ENCODE measurements at regions not wholly inside any gene's neighbourhood (a gene's known extent, or its start where the extent isn't known, plus 50 kb on each side); places are given as distances from the start of the nearest gene placed in this dataset.

DNA sequence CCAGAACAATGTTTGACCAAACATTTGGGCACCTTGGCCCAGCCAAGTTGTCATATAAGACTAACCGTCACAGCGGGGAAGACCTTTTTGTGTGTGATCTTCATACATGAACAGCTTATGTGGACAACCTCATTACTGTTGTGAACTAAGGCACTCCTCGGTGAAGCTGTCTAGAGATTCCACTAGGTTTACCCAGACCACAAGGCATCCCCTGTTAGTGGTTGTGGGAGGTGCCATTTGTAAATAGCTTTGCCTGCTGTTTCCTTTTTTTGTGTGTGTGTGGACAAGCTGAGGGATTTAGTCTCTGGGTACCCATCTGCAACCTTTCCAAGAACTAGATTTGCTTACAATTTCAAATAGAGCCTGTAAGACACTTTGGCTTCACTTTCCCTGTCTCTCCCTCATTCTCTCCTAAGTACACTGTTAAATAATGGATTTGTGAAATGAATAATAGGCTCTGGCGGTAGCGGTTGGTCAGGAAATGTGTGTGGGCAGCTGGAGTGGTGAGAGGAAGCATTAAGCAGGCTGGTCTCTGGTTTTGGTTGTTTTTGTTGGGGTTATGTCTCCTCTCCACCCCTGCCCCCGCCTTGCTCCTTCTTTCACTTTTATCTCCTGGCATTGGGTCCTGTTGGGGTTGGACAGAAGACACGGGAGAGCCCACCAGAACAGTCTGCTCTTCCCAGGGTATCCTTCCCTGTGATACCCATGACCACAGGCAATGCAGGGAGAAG, 727.6 kb downstream of the VRK1 start:
- no peak for DNase-seq (ENCODE audit: low spot score)

DNA sequence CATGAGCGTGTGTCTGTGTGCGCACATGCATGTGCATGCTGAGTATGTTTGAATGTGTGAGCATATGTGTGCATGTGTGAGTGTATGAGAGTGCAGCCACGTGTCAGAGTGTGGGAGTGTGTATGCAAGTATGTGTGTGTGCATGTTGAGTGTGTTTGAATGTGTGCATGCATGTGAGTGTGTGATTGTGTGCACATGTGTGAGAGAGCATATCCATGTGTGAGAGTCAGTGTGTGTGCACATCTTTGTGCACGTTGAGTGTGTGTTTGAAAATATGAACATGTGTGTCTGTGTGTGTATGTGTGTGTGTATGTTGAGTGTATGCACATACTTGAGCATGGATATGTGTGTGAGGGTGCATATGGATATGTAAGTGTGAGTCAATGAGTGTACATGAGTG, 730.8 kb downstream of the VRK1 start:
- DNase-seq (ENCODE audit: low spot score): no peak

GRCh38 chr14:97532052-97532451, 734.9 kb downstream of the VRK1 start:
- no peak for DNase-seq (ENCODE audit: low spot score)

DNA sequence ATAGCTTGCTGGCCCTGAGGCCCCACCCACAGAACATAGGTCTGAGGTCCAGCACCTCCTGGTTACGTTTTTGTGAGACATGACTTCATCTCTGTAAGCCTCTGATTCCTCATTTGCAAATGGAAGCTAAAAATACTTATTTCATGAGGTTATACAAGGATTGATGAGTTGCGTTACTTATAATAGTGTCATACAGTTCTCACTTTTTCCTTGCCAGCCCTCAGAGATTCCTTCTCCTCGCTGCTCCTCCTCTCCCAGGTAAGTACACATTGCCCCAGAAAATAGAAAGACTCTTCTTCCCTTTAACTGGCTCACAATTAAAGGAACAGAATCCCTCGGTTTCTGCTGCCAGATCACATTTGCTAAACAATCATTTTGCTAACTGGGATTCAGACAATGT, 739.2 kb downstream of the VRK1 start:
- peak; percentile 73 for DNase-seq (ENCODE audit: low spot score)

- peak; percentile 71 for DNase-seq (ENCODE audit: low spot score)
Observed at GRCh38 chr14:97538749-97539410, 741.7 kb downstream of the VRK1 start.

DNA sequence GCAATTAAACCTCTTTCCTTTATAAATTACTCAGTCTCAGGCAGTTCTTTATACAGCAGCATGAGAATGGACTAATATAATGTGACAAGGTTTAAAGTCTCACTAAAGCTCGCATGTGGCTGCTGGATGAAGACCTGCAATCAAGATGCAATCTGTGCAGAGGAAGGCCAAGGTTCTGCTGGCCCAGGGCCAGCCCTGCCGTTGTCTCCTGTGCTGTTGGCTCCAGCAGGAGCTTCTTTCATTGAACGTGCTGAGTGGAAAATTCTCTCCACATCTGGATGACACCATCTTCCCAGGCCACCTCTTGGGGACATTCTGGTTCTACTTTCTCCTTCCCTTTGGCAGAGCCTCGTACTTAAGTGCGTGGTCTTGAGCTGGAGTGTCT, 742.2 kb downstream of the VRK1 start:
- DNase-seq (ENCODE audit: low spot score): no peak

GRCh38 chr14:97539884-97540283, 742.7 kb downstream of the VRK1 start:
- no peak for DNase-seq (ENCODE audit: low spot score)

DNA sequence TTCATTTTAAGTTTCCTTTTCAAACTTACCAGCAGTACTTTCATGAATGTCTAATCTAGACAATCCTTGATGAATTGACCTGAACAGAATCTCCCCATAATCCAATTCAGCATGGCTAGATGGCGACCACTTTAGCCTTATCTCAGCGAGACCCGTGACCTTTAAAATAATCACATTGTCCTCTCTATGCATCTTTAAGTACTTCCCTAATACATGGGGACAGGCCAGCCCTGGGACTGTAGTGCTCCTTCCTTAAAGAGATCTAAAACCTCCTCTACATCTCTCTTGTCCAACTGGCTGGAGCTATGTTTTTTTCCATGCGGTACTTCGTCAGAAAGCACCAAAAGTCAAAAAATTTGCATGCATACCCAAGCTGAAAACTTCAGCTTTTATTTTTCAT, 746.0 kb downstream of the VRK1 start:
- no peak for DNase-seq (ENCODE audit: low spot score)

GRCh38 chr14:97543816-97544215, 746.6 kb downstream of the VRK1 start:
- DNase-seq (ENCODE audit: low spot score): no peak

- no peak for DNase-seq (ENCODE audit: low spot score)
Observed at GRCh38 chr14:97544571-97544970, 747.4 kb downstream of the VRK1 start.

- no peak for DNase-seq (ENCODE audit: low spot score)
Observed at GRCh38 chr14:97546491-97547230, 749.5 kb downstream of the VRK1 start.

- no peak for DNase-seq (ENCODE audit: low spot score)
Observed at GRCh38 chr14:97550463-97550862, 753.3 kb downstream of the VRK1 start.

DNA sequence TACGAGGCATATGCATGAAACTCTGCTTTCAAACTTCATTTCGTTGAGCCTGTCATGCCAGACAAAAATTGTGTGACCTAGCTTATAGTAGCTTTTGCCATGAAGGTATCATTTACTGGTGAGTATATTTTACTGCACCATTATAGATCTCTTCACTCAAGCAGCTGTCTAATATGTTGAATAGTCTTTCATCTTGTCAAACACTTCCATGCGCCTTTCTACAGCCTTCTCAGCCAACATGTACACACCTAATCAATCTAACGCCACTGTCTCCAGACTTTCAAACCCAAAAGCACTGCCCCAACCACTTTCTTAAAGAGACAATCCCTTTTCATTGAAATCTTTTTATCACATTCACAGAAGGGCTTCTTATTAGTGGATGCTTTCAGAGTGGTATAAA, 757.4 kb downstream of the VRK1 start:
- DNase-seq (ENCODE audit: low spot score): no peak

DNA sequence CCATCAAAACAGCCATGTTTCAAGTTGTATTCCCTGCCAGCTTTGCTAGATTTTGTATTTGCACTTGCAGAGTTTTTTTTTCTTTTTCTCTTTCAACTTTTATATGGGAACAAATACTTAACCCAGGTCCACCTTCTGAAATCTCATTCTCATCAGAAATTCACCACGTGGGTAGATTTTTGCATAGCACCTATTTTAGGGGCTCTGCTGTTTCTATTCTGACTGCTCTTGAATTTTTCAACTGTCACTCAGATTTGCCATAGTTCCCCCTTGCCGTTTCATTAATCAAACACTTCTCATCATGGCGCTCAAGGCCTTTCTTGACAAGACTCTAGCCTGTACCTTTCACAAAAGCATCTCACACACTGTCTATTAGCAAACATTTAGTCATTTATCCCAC, 767.2 kb downstream of the VRK1 start:
- DNase-seq (ENCODE audit: low spot score): peak; percentile 65

GRCh38 chr14:97571201-97571600, 774.0 kb downstream of the VRK1 start:
- DNase-seq (ENCODE audit: low spot score): no peak

DNA sequence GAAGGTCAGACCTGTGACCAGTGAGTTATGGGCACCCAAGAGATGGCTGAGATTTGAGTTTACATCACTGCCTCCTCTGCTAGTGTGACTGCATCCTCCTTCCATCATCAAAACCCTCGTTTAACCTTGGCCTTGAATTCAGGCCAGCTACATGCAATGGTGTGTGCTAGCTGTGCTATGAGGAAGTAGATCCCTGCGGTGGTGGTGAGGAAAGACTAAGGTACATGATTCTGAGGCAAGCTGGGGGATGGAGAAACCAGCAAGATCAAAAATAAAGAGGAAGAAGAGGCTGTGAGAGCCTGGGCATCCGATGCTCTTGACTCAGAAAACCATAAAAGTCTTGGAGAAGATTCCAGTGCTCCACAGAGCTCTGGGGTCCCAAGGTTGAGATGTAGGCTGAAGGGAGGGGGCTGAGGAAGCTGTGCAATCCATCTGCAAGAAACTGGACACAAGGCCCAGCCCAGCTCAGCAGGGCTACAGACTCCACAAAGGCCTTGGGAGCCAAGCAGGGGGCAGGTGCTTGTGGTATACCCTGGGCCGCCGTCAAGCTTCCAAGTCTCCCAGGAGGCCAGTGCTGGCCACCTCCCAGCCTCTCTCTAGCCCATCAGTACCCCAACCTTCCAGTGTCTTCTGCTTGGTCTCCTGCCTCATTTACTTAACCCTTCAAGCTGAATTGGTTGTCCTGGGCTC, 774.8 kb downstream of the VRK1 start:
- DNase-seq (ENCODE audit: low spot score): no peak

- DNase-seq (ENCODE audit: low spot score): no peak
Observed at GRCh38 chr14:97572583-97573458, 775.6 kb downstream of the VRK1 start.

- no peak for DNase-seq (ENCODE audit: low spot score)
Observed at GRCh38 chr14:97575677-97576076, 778.5 kb downstream of the VRK1 start.

GRCh38 chr14:97578982-97579548, 781.9 kb downstream of the VRK1 start:
- DNase-seq (ENCODE audit: low spot score): no peak

DNA sequence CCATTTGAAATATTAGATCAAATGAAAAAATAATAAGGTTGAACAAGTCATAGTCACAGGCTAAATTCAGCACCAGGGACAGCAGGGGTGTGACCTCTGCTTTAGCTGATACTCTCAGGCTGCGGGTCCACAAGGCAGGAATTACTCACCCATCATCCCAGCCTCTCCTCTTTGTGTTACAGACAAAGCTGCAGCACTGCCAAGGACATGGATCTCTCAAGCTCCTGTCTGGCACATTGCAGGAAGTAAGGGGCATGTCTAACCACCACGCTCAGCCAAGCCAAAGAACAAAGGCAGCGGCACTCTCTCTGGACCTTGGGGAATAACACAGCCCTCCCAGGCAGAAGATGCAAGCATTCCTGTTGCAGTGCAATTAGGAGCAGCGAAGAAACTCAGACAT, 783.8 kb downstream of the VRK1 start:
- no peak for DNase-seq (ENCODE audit: low spot score)

- no peak for DNase-seq (ENCODE audit: low spot score)
Observed at GRCh38 chr14:97582022-97582421, 784.8 kb downstream of the VRK1 start.
